GM13976 (cell line): ENCODE measurements at regions not wholly inside any gene's neighbourhood (a gene's known extent, or its start where the extent isn't known, plus 50 kb on each side); places are given as distances from the start of the nearest gene placed in this dataset.

Source experiments
- DNase-seq: peaks from one replicate; pipeline ENCODE4 v3.0.0; 2012; ENCODE audit warnings: low spot score
- CTCF ChIP-seq: IDR thresholded peaks from 2 replicates; pipeline ENCODE4 v1.5.1; 2012; ENCODE audit warnings: borderline replicate concordance, mild to moderate bottlenecking; ENCODE audit not compliant: insufficient read depth; ENCODE audit errors: extremely low read depth, missing control alignments, control extremely low read depth
- in situ Hi-C: fragments of 300-500 bp; cut with MboI; formaldehyde crosslinking; loops from one replicate; pipeline ENCODE4 v1.12.0; 2022; ENCODE audit warnings: low sequenced_read_pairs, mixed read lengths, inconsistent platforms; ENCODE audit not compliant: unreplicated experiment

DNA sequence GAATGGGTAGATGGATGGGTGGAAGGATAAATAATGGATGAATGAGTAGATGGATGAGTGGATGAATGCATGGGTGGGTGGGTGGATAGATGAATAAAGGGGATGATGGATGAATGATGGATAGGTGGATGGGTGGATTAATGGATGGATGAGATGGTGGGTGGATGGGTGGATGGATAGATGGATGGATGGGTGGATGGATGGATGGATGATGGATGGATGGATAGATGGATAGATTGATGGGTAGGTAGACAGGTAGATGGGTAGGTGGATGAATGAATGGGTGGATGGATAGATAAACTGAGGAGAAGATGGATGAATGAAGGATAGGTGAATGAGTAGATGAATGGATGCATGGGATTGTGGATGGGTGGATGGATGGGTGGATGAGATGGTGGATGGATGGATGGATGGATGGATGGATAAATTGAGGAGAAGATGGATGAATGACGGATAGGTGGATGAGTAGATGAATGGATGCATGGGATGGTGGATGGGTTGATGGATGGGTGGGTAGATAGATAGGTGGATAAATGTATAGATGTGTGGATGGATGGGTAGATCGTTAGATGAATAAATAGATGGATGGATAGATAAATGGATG lies 331.3 kb downstream of the MN1 start:
- no peak for TF ChIP-seq CTCF
- in situ Hi-C loops = no loop called here
- DNase-seq = no peak

- DNase-seq = no peak
- TF ChIP-seq CTCF = no peak
- in situ Hi-C loops = no loop called here
These were observed 328.6 kb downstream of the MN1 start for GRCh38 chr22:27472975-27473374.

GRCh38 chr22:27473533-27473932 lies 328.0 kb downstream of the MN1 start:
- TF ChIP-seq CTCF = no peak
- DNase-seq = no peak
- in situ Hi-C loops = no loop called here

GRCh38 chr22:27474112-27474571 lies 327.4 kb downstream of the MN1 start:
- in situ Hi-C loops = no loop called here
- no peak for DNase-seq
- no peak for TF ChIP-seq CTCF

- in situ Hi-C loops = no loop called here
- no peak for DNase-seq
- TF ChIP-seq CTCF = no peak
These were observed 326.6 kb downstream of the MN1 start for GRCh38 chr22:27474711-27475547.

DNA sequence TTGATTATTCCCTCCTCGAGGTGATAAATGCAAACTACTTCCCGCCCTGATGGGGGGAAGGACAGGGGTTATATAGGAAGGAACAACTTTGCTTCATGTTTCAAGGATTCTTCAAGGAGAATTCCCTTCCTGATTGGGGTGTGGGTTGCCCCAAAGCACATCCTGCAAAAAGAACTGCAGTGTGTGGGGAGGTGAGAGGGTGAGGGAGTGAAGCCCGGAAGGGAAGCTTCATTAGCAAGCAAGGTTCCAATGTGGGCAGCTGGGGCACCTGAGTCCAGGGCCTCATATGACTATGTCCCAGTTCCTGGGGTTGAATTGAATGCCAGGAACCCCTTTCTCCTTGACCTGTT lies 326.0 kb downstream of the MN1 start:
- DNase-seq = no peak
- TF ChIP-seq CTCF = no peak
- in situ Hi-C loops = no loop called here
